Upper lobe of left lung (tissue), 4 donors: ENCODE measurements at regions not wholly inside any gene's neighbourhood (a gene's known extent, or its start where the extent isn't known, plus 50 kb on each side); places are given as distances from the start of the nearest gene placed in this dataset.

ENCODE experiments used
- EP300 ChIP-seq, 4 donors: sonication (generic); formaldehyde crosslinking; IDR thresholded peaks; one replicate each; pipeline ENCODE4 v1.5.1; 2017; ENCODE audit warnings: antibody characterized with exemption in 4 of 4, control low read depth in 2 of 4
- POLR2A ChIP-seq, 4 donors: fragments of 450-650 bp; IDR thresholded peaks; one replicate each; pipeline ENCODE4 v1.5.1; 2016 to 2017; ENCODE audit warnings: antibody characterized with exemption in 4 of 4, mild to moderate bottlenecking in 2 of 4
- POLR2AphosphoS5 ChIP-seq, 2 donors: sonication (generic); formaldehyde crosslinking; IDR thresholded peaks; one replicate each; pipeline ENCODE4 v1.5.1; 2017; ENCODE audit warnings: antibody characterized with exemption in 2 of 2
- TF ChIP-seq, protein P1 (sequence below), 6 experiments: fragments of 450-650 bp in 4 of 6; fragments of 200-600 bp in 2 of 6; sonication (generic) in 2 of 6; IDR thresholded peaks; one replicate each; pipeline ENCODE4 v1.5.1; 2016 to 2019; ENCODE audit warnings: antibody characterized with exemption in 6 of 6

GRCh38 chr3:105285653-105286241, 81.0 kb upstream of the ALCAM start:
- TF ChIP-seq, protein P1, sequence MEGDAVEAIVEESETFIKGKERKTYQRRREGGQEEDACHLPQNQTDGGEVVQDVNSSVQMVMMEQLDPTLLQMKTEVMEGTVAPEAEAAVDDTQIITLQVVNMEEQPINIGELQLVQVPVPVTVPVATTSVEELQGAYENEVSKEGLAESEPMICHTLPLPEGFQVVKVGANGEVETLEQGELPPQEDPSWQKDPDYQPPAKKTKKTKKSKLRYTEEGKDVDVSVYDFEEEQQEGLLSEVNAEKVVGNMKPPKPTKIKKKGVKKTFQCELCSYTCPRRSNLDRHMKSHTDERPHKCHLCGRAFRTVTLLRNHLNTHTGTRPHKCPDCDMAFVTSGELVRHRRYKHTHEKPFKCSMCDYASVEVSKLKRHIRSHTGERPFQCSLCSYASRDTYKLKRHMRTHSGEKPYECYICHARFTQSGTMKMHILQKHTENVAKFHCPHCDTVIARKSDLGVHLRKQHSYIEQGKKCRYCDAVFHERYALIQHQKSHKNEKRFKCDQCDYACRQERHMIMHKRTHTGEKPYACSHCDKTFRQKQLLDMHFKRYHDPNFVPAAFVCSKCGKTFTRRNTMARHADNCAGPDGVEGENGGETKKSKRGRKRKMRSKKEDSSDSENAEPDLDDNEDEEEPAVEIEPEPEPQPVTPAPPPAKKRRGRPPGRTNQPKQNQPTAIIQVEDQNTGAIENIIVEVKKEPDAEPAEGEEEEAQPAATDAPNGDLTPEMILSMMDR (IDR thresholded peaks at IDR 0.05): no peak
- no peak for TF ChIP-seq POLR2A (IDR thresholded peaks at IDR 0.05)
- no peak for TF ChIP-seq POLR2AphosphoS5 (IDR thresholded peaks at IDR 0.05)
- no peak for TF ChIP-seq EP300 (IDR thresholded peaks at IDR 0.05)
